ENCODE measurements at regions not wholly inside any gene's neighbourhood (a gene's known extent, or its start where the extent isn't known, plus 50 kb on each side); places are given as distances from the start of the nearest gene placed in this dataset.

DNA sequence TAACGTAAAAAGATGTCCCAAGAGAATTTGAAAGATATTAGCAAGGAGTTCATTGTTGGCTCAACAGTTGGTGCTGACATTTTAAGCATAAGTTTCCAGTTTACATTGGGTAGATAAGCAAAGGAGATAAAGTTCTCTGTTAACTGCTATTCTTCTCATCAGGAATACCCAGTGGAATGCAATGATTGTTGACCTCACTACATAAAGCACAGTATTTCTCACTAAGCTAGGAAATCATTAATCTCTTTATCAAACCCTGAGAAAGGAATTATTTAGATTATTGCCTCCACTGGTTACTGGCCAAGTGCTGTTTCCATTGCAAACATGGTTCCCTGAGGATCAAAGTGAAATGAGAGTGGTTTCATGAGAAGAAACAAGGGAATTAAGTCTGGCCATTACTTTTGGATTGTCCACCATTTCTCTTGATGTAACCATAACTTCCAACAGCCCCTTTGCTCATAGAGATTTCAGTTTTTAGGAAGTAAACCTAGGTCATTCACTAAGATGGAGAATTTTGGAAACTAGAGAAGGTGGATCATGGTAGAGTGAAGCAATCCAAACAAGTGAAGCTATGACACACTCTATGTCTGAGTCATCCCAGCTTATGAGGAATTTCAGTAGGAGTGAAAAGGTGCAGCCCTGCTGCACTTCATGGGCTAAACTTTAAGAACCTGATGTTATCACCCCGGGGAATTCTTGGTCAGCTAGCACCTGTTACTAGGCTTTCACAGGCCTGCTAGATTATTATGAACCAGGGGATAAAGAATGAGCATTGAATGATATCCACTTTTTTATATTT lies 163.4 kb downstream of the AREG start:
- TF ChIP-seq EZH2phosphoT487 (IDR thresholded peaks at IDR 0.05; ENCODE audit: borderline replicate concordance, low read depth, low read length) = no peak
- TF ChIP-seq, protein P1, sequence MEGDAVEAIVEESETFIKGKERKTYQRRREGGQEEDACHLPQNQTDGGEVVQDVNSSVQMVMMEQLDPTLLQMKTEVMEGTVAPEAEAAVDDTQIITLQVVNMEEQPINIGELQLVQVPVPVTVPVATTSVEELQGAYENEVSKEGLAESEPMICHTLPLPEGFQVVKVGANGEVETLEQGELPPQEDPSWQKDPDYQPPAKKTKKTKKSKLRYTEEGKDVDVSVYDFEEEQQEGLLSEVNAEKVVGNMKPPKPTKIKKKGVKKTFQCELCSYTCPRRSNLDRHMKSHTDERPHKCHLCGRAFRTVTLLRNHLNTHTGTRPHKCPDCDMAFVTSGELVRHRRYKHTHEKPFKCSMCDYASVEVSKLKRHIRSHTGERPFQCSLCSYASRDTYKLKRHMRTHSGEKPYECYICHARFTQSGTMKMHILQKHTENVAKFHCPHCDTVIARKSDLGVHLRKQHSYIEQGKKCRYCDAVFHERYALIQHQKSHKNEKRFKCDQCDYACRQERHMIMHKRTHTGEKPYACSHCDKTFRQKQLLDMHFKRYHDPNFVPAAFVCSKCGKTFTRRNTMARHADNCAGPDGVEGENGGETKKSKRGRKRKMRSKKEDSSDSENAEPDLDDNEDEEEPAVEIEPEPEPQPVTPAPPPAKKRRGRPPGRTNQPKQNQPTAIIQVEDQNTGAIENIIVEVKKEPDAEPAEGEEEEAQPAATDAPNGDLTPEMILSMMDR (conservative IDR thresholded peaks at IDR 0.05; ENCODE audit: low read length) = no peak

Measured in OCI-LY7 (cell line).